Panc1 (cell line): ENCODE measurements at regions not wholly inside any gene's neighbourhood (a gene's known extent, or its start where the extent isn't known, plus 50 kb on each side); places are given as distances from the start of the nearest gene placed in this dataset.

Experiments
- ATAC-seq: fragments of 200-7000 bp; cut with Tn5 transposase; 2 replicates; pipeline ENCODE4 v1.9.1; 2020; ENCODE audit warnings: mild to moderate bottlenecking, moderate library complexity
- BruUV-seq: library from RNA; stranded (reverse); fragments of 400-500 nt; replicated peaks from 2 replicates; lab custom pipeline; 2021; lab: Mats Ljungman, UMichigan
- CTCF ChIA-PET: fragments of 300-600 bp; sonication (Branson Sonifier 250); formaldehyde crosslinking; loops from one replicate; lab custom pipeline; 2022; ENCODE audit warnings: antibody characterized with exemption; lab: Charles Lee
- POLR2A ChIA-PET: fragments of 300-600 bp; sonication (Branson Sonifier 250); formaldehyde crosslinking; loops from one replicate; lab custom pipeline; 2022; ENCODE audit warnings: antibody characterized with exemption; lab: Charles Lee
- DNase-seq: peaks from one replicate; pipeline ENCODE4 v3.0.0-alpha.2; 2010; ENCODE audit warnings: low read depth, low spot score
- H3K27ac ChIP-seq: 2 replicates; pipeline ENCODE4 v1.5.1; 2011; ENCODE audit warnings: mild to moderate bottlenecking, low read length, inconsistent platforms
- H3K27me3 ChIP-seq: fragments of 200-500 bp; sonication (Bioruptor generic); 2 replicates; pipeline ENCODE4 v1.6.0; 2014; ENCODE audit warnings: low read length, inconsistent platforms; ENCODE audit not compliant: control insufficient read depth, insufficient read depth
- H3K36me3 ChIP-seq: fragments of 200-500 bp; sonication (Bioruptor generic); 2 replicates; pipeline ENCODE4 v1.5.1; 2014; ENCODE audit warnings: inconsistent platforms, mild to moderate bottlenecking, low read length, moderate library complexity; ENCODE audit not compliant: control insufficient read depth, insufficient read depth
- H3K4me1 ChIP-seq: 2 replicates; pipeline ENCODE4 v1.5.1; 2011; ENCODE audit warnings: inconsistent platforms, mild to moderate bottlenecking, low read length, moderate library complexity; ENCODE audit not compliant: control insufficient read depth, insufficient read depth
- H3K4me3 ChIP-seq, 2 experiments: 2 replicates each; pipeline ENCODE4 v1.5.1; 2011 to 2012; ENCODE audit warnings: low read depth in 2 of 2, low read length in 2 of 2, mild to moderate bottlenecking in 2 of 2, inconsistent platforms in 1 of 2, moderate library complexity in 1 of 2
- H3K9me3 ChIP-seq: fragments of 200-500 bp; sonication (Bioruptor generic); 2 replicates; pipeline ENCODE4 v1.5.1; 2014; ENCODE audit warnings: low read depth, mild to moderate bottlenecking, inconsistent platforms, low read length, moderate library complexity; ENCODE audit not compliant: control insufficient read depth, insufficient read depth
- CTCF ChIP-seq: fragments of 450-650 bp; IDR thresholded peaks from 2 replicates; pipeline ENCODE4 v1.5.1; 2017; ENCODE audit warnings: mild to moderate bottlenecking
- POLR2AphosphoS5 ChIP-seq: IDR thresholded peaks from 2 replicates; pipeline ENCODE4 v1.6.1; 2012; ENCODE audit warnings: mild to moderate bottlenecking, low read depth, low read length, moderate library complexity
- REST ChIP-seq, 2 experiments: IDR thresholded peaks; 2 replicates each; pipeline ENCODE4 v1.6.1; 2011 to 2012; ENCODE audit warnings: low read depth in 2 of 2, control low read depth in 1 of 2, low read length in 1 of 2, mild to moderate bottlenecking in 1 of 2, moderate library complexity in 1 of 2; ENCODE audit not compliant: insufficient read depth in 1 of 2
- SIN3A ChIP-seq: IDR thresholded peaks from 2 replicates; pipeline ENCODE4 v1.6.1; 2012; ENCODE audit warnings: low read depth, mild to moderate bottlenecking, low read length, moderate library complexity, borderline replicate concordance; ENCODE audit not compliant: insufficient read depth
- TCF7L2 ChIP-seq: IDR thresholded peaks from 2 replicates; pipeline ENCODE4 v1.6.1; 2011; ENCODE audit warnings: mild to moderate bottlenecking, low read depth, low read length, inconsistent platforms
- in situ Hi-C: cut with HindIII; loops from 2 replicates; pipeline ENCODE4 v1.10.0; 2016; ENCODE audit warnings: low sequenced_read_pairs, low pct_unique_long_range_greater_than_20kb
- intact Hi-C: fragments of 100-400 bp; cut with micrococcal nuclease; formaldehyde crosslinking; loops from one replicate; pipeline ENCODE4 v1.10.0; 2022; ENCODE audit not compliant: unreplicated experiment

DNA sequence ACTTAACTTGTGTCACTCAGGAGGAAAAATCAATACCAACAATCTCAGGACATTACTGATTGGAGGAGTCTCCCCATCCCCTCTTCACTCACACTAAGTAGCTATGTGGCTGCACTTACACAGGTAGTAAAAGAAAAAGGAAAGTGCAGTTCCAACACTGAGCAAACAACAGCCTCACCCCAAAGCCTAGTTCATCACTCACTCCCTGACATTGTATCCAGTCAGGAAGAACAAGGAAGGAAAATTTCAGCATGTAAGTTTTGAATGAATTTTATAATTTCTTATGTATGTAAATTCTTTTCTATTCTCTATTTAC lies 273.4 kb downstream of the IGSF11 start:
- no peaks in the 10 kb centered on the region for H3K4me1 ChIP-seq
- ATAC-seq (no peak), DNase-seq (no peak)
- no peaks in the 10 kb centered on the region for H3K9me3 ChIP-seq
- H3K27ac ChIP-seq, result no peak overlapping the region
- H3K27me3 ChIP-seq, result no peaks in the 10 kb centered on the region
- POLR2A ChIA-PET, result no interaction called here
- no peaks in the 10 kb centered on the region for H3K36me3 ChIP-seq
- H3K4me3 ChIP-seq, result no peak overlapping the region
- BruUV-seq, result no TSS peak
- in situ Hi-C loops, result no loop called here
- CTCF ChIA-PET, result no interaction called here
- TF ChIP-seq POLR2AphosphoS5, result no peak
- TF ChIP-seq SIN3A, result no peak
- no peak for TF ChIP-seq CTCF
- no peak for TF ChIP-seq REST (IDR thresholded peaks at IDR 0.05; ENCODE audit: insufficient read depth in 1 of 2, low read depth in 2 of 2, low read length in 1 of 2)
- TF ChIP-seq TCF7L2, result no peak
- intact Hi-C loops, result no loop called here

DNA sequence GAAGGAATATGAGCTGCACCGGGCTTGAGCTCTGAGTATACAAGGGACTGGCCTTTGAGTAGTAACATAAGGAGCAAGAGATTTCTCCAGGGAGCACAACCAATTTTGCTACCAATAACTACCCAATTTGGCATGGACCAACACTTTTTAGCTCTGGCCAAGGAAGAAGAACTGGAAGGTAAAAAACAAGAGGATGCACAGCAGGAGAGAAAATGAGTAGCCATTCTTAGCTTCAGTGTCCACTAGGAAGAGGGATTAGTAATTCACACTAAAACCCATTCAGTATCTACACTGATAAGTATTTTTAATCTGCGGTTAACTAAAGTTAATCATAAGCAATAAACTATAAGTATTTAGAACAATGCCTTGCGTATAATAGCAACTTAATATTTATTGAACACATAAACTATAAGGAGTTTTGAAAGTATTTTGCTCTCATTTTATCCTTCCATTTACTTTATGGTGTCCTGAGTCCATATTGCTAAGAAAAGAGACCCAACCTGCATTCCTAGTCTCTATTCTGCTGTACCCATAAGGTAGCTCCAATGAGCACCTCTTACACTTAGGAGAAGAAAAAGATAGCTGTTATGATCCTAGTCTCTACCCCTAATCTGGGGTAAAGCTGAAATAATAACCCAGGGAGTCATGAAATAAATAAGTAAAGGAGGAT lies 268.9 kb downstream of the IGSF11 start:
- no peaks in the 10 kb centered on the region for H3K27me3 ChIP-seq
- DNase-seq, result no peak
- TF ChIP-seq CTCF (no peak), TCF7L2 (no peak), SIN3A (no peak), REST (IDR thresholded peaks at IDR 0.05; ENCODE audit: insufficient read depth in 1 of 2, low read depth in 2 of 2, low read length in 1 of 2) (no peak), POLR2AphosphoS5 (no peak)
- intact Hi-C loops (no loop called here), in situ Hi-C loops (no loop called here)
- no peaks in the 10 kb centered on the region for H3K36me3 ChIP-seq
- H3K4me1 ChIP-seq, result no peaks in the 10 kb centered on the region
- no peaks in the 10 kb centered on the region for H3K9me3 ChIP-seq
- no peak for ATAC-seq
- ChIA-PET CTCF (no interaction called here), POLR2A (no interaction called here)
- H3K4me3 ChIP-seq, result no peak overlapping the region
- no TSS peak for BruUV-seq
- H3K27ac ChIP-seq, result no peak overlapping the region
